CD4-positive, alpha-beta T cell treated with Interleukin-6 for 4 hours (primary cell): ENCODE measurements at regions not wholly inside any gene's neighbourhood (a gene's known extent, or its start where the extent isn't known, plus 50 kb on each side); places are given as distances from the start of the nearest gene placed in this dataset.
"Not testable (repeated sequence)": the region's sequence is repeated elsewhere in the genome, so short reads cannot be mapped to it uniquely, and the experiment has no call there.

ENCODE experiments used
- DNase-seq: peaks from one replicate; pipeline ENCODE4 v3.0.0-alpha.2; 2020; ENCODE audit warnings: mixed read lengths

GRCh38 chr18:70705831-70706416, 417.1 kb downstream of the SOCS6 start:
- no peak for DNase-seq

DNA sequence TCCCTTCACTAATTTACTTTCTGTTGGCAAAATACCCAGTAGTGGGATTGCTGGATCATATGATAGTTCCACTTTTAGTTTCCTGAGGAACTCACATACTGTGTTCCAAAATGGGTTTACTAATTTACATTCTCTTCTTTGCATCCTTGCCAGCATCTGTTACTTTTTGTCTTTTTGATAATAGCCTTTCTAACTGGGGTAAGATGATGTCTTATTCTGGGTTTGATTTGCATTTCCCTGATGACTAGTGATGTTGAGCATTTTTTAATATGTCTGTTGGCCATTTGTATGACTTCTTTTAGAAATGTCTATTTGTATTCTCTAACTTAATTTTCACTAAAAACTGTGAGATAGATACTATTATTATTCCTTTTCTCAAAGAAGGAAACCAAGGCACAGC, 411.7 kb downstream of the SOCS6 start:
- DNase-seq = no peak

DNA sequence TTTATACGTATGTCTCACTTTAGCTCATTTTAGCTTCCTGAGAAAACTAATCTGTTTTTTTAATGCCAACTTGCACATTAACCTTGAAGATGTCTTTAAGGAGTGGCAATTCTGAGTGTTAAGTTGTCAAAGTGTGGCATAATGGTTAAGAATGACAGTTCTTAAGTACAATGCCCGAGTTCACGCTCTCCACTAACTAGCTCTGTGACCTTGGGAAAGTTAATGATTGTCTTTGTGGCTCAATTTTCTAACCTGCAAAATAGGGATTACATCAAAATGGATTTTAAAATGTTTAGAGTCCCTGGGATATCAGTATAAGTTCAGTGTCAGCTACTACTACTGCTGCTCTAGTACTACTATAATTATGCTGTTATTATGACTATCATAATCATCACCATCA, 409.7 kb downstream of the SOCS6 start:
- DNase-seq = no peak

DNA sequence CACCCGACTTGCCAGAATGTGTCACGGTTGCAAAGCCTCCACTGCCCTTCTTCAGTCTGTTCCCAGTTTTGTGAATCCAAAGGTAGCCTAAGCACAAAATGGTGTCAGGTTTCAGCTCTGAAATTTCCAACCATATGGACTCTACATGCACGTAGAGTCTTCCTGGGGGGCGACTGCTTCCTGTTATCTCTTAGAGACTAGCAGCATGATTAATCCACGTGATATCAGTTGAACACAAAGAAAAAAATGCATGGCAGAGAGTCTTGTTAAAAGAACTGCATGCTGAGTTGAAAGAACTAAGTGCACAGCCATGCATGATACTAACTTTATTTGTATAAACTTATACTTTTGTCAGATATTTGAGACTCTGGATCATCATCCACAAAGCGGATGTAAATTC, 404.4 kb downstream of the SOCS6 start:
- DNase-seq = no peak

DNA sequence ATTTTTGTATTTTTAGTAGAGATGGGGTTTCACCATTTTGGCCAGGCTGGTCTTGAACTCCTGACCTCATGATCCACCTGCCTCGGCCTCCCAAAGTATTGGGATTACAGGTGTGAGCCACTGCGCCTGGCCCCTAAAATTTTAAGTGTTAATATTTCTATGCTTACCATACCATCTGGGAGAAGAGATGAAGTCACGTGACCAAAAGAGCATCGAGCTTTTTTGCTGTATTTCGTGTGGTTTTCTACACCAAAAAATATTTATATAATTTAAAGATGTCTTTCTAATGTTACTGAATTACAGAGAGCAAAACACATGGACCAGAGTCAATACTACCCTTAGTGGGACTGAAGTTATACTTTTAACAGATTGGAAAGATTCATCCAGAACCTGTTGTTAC, 400.9 kb downstream of the SOCS6 start:
- not testable (repeated sequence) for DNase-seq

DNA sequence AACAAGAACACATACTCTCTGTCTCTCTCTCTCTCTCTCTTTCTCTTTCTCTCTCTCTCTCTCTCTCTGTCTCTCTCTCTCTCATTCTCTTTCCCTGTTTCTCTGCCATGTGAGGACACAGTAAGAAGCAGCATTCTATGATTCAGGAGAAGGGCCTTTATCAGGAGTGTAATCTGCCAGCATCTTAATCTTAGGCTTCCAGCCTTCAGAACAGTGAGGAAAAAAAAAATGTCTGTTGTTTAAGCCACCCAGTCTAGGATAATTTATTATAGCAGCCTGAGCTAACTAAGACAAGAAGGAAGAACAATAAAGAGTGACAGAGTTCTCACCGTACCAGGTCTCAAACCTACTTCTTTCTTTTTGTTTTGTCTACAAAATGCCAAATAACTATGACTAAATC, 399.4 kb downstream of the SOCS6 start:
- DNase-seq = no peak

- no peak for DNase-seq
Measured at GRCh38 chr18:70684821-70685220, 396.0 kb downstream of the SOCS6 start.

DNA sequence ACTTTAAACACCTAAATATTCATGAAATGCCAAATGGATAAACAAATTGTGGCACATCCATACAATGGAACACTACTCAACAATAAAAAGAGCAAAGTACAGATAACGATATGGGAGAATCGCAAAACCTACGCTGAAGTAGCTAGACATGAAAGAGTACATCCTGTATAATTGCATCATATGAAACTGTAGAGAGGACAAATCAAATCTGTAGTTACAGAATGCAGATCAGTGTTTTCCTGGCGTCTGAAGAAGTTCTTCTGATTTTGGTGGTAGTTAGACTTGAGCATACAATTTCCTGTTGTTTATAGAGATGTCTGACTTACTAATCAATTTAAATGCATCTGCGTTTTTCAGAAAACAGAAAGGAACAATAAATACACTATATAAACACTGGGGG, 394.4 kb downstream of the SOCS6 start:
- DNase-seq = no peak

GRCh38 chr18:70674896-70675295, 386.1 kb downstream of the SOCS6 start:
- no peak for DNase-seq

DNA sequence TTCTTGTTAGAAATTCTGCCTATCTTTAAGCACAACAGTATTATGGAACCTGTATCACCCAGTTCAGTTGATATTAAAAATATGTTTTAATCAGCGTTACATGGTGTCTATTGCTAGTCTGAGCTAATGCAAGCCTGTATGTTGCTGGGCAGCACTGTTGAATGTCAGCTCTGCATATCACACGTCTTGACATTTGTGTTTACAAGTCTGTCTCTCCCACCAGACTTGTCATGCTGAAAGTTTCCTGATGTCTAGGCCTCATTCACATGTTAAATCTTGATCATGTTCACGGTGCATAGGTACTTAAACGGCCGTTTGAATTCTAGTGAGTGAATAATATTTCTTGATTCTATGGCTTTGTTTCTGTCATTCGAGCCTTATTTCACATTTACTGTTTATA, 385.0 kb downstream of the SOCS6 start:
- no peak for DNase-seq

DNA sequence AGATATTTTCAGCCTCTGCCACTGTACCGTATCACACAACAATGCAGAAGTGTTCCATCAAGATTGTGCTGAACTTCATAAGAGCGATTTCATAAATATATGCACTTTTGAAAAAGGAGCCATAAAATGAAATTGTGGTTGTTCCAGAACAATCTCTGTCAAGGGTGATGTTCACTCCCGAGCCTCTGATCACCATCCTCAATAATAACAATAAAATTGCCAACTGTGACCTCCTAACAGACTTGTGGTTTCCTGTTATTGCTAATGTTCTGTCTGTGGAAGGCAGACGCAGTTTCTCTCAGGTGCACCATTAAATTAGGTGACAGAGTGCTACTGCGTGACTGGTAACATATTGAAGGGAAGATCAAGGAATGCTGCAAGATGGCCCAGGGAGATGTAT, 383.7 kb downstream of the SOCS6 start:
- DNase-seq = peak; percentile 55

DNA sequence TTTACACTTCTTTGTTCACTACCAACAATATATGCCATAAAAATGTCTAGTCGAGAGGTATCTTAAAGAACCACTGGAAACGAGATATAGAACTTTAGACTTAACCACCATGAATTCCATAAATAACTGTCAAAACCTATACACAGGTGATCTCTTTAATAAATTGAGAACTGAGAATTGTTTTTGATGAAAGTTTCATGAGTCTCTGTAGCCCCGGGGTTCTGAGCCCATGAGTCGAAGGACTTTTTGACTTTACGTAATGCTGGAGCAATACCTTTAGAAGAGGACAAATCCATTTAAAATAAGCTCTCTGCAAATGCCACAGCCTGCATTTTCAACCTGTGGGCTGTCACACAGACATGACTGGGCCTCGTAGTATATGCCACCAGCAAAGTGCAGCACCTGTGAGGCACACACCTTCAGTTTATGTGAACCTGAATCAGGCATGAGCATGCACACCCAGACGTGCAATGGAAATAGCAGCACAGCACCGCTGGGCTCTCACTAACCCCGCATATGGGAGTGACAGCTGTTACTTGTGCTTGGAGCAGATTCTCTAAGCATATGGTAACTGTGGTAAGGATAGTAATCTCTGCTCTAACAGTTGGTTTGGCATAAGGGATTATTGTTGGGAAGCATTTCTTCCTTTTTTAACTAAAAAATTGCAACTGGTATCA, 383.2 kb downstream of the SOCS6 start:
- DNase-seq = peak; percentile 59

GRCh38 chr18:70666936-70667335, 378.1 kb downstream of the SOCS6 start:
- no peak for DNase-seq

DNA sequence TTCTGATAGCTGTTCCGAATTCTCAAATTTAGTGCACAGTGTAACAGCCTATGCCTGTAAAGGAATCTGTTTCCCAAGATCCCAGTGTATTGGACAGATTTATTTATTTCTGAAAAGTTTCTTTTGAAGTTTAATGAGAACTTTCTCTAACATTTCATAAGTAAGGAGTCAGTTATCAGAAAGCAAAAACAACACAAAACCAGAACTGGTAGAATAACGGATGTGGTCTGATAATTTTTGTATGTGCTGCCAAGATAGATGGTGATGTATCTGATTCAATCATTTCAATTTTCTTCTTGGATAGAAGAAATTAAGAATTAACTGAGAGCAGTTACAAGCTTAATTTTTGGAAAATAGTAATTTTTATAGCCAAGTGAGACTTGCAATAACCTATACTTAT, 374.3 kb downstream of the SOCS6 start:
- no peak for DNase-seq

GRCh38 chr18:70662588-70662987, 373.7 kb downstream of the SOCS6 start:
- DNase-seq = no peak

DNA sequence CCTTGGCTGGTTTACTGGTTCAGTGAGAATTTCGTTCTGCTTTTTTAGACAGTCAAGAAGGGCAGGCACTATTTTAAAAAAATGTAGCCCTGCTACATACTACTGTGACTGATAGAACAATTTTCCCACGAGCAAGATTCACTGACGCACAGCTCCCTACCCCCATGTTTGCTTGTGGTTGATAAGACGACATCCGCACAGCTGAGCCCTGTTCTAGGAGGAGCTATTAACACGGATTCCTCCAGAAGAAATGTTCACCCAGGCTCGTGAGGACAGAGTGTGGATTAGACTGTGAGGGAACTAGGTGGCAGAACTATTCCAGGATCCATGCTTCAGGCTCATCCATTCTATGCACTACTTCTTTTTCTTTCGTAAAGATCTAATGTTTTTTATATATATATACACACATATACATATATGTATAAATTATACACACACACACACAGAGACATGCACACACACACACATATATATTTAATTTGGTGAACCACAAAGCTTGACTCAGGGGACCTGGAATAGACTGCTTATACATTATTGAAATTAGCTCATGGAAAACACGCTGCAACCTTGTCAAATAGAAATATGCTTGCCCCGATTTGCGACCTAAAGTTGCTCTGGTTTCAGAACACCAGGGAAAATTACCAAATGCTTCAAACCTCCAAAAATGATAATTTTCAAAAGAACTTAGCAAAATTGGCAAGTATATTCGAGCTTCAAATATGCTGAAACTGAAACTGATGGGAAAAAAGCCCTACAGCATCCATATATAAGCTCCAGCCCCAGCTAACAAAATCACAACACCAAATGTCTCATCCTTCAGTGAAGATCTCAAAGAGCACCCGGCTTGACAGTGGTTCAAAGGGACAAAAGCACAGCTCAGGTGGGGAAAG, 370.4 kb downstream of the SOCS6 start:
- DNase-seq = peak; percentile 74

DNA sequence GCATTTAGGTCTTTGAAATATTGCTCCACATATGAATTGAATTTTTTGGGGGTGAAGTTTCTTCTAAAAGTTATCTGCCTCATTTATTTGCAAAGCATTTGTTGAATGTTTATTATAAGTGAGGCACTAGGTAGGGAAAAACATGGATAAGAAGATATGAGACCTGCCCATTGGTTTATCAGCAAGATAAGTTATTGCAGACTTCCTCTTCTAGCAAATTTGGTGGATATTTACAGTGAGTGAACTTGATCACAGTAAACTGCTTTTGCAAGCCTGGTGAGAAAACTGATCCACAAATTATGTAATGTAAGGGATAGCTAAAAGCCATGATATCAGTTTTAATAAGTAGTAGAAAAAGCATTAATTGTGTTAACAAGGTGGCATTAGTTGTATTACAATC, 364.8 kb downstream of the SOCS6 start:
- no peak for DNase-seq

GRCh38 chr18:70650878-70651277, 362.0 kb downstream of the SOCS6 start:
- DNase-seq = no peak

GRCh38 chr18:70649683-70650082, 360.8 kb downstream of the SOCS6 start:
- DNase-seq = no peak

GRCh38 chr18:70645971-70646370, 357.1 kb downstream of the SOCS6 start:
- no peak for DNase-seq

DNA sequence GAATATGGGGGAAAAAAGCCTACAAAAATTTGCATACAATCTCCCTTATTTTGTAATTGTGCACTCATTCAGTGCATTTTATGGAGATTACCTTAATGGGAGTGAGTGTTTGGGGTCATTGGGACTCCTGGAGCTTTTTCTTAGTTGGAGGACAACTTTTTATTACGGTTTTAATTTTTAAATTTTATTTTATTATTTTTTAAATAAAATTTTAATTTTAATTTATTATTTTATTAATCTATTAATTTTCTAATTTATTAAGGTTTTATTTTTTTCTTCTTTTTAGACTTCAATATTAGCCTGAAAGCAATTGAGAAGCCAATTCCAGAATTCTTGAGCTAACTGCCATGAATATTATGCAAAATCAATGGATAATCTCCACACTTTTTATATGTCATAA, 355.0 kb downstream of the SOCS6 start:
- no peak for DNase-seq

DNA sequence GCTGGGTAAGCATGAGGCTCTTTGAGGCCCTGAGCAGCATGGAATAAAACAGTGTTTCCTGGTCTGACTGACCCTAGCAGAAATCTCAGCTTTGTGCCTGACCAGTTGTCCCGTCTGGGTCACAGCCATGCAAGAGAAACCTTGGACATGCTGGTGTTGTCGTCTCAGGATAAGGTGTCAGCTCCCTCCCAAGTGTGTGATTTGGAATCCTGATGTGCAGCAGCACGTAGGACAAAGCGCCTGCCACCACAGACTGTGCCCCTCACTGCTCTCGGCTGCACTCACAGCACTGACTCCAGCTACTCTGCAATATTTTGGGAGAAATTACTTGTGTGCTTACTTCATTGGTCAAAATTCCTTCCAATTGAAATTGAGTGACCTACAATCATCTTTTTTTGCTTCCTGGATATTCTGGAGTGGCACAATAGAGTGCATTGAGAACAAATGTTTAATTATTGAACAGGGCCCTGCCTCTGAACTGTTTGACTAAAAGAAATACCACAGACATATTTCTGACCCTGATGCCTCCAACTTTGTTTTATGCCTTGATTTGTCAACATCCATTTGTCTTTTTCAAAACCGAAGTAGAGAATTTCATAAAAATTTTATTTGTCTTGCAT, 352.4 kb downstream of the SOCS6 start:
- no peak for DNase-seq

DNA sequence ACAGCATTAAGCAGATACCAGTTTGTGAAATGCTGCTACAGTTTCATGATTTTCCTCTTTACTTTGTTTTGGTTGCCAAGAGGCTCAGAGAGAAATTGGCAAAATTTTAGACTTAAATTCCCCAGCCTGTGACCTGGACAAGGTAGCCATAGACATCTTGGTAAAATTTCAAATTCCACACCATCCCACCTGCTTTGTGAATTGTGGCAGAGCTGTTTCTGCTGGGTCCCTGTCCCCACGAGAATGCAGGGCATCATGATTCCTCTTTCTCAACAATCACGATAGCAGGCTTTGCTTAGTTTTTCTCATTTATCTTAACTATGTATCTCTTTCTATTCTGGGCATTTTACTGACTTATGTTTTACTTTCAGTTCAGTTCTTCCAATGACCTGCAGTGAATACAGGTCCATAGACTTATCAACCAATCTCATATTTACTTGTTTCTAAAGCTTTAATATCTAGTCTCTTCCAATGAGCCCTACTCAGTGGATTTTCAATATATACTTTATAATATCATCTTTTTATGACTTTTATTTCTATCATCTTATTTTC, 351.6 kb downstream of the SOCS6 start:
- no peak for DNase-seq
